MM.1S (cell line): ENCODE measurements at regions not wholly inside any gene's neighbourhood (a gene's known extent, or its start where the extent isn't known, plus 50 kb on each side); places are given as distances from the start of the nearest gene placed in this dataset.

Experiments used
- DNase-seq: peaks from one replicate; pipeline ENCODE4 v3.0.0-alpha.2; 2015
- H2AFZ ChIP-seq: fragments of 300-600 bp; sonication (generic); 2 replicates; pipeline ENCODE4 v1.6.0; 2016; ENCODE audit warnings: antibody characterized with exemption, low read length
- H3F3A ChIP-seq: fragments of 300-600 bp; sonication (generic); 2 replicates; pipeline ENCODE4 v1.6.1; 2016; ENCODE audit warnings: mild to moderate bottlenecking, antibody characterized with exemption, low read length, moderate library complexity, mixed read lengths; ENCODE audit not compliant: insufficient read depth
- H3K27ac ChIP-seq: fragments of 300-600 bp; sonication (generic); 2 replicates; pipeline ENCODE4 v1.5.1; 2016; ENCODE audit warnings: mild to moderate bottlenecking, low read length
- H3K27me3 ChIP-seq: fragments of 300-600 bp; sonication (generic); replicated peaks from 2 replicates; pipeline ENCODE4 v1.6.0; 2016; ENCODE audit warnings: low read length; ENCODE audit not compliant: insufficient read depth
- H3K36me3 ChIP-seq: fragments of 300-600 bp; sonication (generic); replicated peaks from 2 replicates; pipeline ENCODE4 v1.6.1; 2016; ENCODE audit warnings: mild to moderate bottlenecking, low read length, mixed read lengths; ENCODE audit not compliant: insufficient read depth
- H3K4me1 ChIP-seq: fragments of 300-600 bp; sonication (generic); 2 replicates; pipeline ENCODE4 v1.6.1; 2016; ENCODE audit warnings: low read length, mixed read lengths
- H3K4me2 ChIP-seq: fragments of 300-600 bp; sonication (generic); 2 replicates; pipeline ENCODE4 v1.6.0; 2016; ENCODE audit warnings: low read depth, low read length
- H3K4me3 ChIP-seq: fragments of 300-600 bp; sonication (generic); 2 replicates; pipeline ENCODE4 v1.5.1; 2016; ENCODE audit warnings: low read length, mixed read lengths
- H3K79me2 ChIP-seq: fragments of 300-600 bp; sonication (generic); 2 replicates; pipeline ENCODE4 v1.6.1; 2016; ENCODE audit warnings: mixed run types, low read length, mixed read lengths
- H3K9ac ChIP-seq: fragments of 300-600 bp; sonication (generic); 2 replicates; pipeline ENCODE4 v1.6.1; 2016; ENCODE audit warnings: low read length, mixed read lengths
- H3K9me2 ChIP-seq: fragments of 300-600 bp; sonication (generic); replicated peaks from 2 replicates; pipeline ENCODE4 v1.6.1; 2016; ENCODE audit warnings: mild to moderate bottlenecking, low read length, mixed read lengths; ENCODE audit not compliant: insufficient read depth
- H3K9me3 ChIP-seq: fragments of 300-600 bp; sonication (generic); replicated peaks from 2 replicates; pipeline ENCODE4 v1.6.1; 2016; ENCODE audit warnings: mild to moderate bottlenecking, low read length, mixed read lengths; ENCODE audit not compliant: insufficient read depth
- H4K20me1 ChIP-seq: fragments of 300-600 bp; sonication (generic); 2 replicates; pipeline ENCODE4 v1.6.1; 2016; ENCODE audit warnings: mild to moderate bottlenecking, low read length, moderate library complexity, mixed read lengths; ENCODE audit not compliant: insufficient read depth
- EZH2 ChIP-seq: fragments of 300-600 bp; sonication (generic); optimal IDR thresholded peaks from 2 replicates; pipeline ENCODE3; 2017; ENCODE audit warnings: low read depth, mild to moderate bottlenecking, antibody characterized with exemption, low read length, mixed read lengths
- EZH2phosphoT487 ChIP-seq: fragments of 300-600 bp; sonication (generic); IDR thresholded peaks from 2 replicates; pipeline ENCODE4 v1.6.1; 2018; ENCODE audit warnings: antibody characterized with exemption, low read length
- TF ChIP-seq, protein P1 (sequence below): fragments of 300-600 bp; sonication (generic); IDR thresholded peaks from 2 replicates; pipeline ENCODE4 v1.5.1; 2016; ENCODE audit warnings: antibody characterized with exemption, low read length, mixed read lengths

DNA sequence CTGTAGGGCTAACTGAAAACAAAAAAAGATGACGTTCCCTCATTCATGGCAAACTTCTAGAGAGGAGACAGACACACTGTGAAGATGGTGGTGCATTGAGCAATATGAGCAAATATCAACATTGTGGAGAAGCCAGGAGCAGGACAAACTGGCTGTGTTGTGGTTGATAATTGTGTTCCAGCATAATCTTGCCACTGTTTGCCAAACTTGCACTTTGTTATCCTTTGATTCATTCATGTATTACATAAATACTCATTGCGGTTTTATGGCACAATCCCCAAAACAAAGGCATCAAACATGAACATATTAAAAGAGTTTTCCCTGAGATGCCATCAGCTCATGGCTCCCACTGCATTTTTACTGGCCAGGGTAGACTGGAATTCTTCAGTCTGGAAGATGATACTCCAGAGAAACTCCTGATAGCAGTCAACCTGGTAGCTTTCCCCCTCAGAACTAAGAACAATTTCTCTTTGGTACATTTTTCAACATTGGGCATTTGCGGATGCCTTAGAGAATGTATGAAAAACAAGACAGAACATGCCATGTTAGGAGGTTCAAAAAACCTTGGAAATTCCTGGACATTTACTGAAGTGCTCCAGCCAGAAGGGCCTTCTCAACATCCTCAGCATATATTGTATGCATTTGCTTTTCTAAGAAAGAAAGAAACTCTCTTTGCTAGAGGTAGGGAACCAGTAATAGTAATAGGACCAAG, 487.4 kb upstream of the CELF4 start:
- no peaks in the 10 kb centered on the region for H3K79me2 ChIP-seq
- TF ChIP-seq, protein P1, sequence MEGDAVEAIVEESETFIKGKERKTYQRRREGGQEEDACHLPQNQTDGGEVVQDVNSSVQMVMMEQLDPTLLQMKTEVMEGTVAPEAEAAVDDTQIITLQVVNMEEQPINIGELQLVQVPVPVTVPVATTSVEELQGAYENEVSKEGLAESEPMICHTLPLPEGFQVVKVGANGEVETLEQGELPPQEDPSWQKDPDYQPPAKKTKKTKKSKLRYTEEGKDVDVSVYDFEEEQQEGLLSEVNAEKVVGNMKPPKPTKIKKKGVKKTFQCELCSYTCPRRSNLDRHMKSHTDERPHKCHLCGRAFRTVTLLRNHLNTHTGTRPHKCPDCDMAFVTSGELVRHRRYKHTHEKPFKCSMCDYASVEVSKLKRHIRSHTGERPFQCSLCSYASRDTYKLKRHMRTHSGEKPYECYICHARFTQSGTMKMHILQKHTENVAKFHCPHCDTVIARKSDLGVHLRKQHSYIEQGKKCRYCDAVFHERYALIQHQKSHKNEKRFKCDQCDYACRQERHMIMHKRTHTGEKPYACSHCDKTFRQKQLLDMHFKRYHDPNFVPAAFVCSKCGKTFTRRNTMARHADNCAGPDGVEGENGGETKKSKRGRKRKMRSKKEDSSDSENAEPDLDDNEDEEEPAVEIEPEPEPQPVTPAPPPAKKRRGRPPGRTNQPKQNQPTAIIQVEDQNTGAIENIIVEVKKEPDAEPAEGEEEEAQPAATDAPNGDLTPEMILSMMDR = no peak
- TF ChIP-seq EZH2phosphoT487 (no peak), EZH2 (no peak)
- no peaks in the 10 kb centered on the region for H3K9me2 ChIP-seq

DNA sequence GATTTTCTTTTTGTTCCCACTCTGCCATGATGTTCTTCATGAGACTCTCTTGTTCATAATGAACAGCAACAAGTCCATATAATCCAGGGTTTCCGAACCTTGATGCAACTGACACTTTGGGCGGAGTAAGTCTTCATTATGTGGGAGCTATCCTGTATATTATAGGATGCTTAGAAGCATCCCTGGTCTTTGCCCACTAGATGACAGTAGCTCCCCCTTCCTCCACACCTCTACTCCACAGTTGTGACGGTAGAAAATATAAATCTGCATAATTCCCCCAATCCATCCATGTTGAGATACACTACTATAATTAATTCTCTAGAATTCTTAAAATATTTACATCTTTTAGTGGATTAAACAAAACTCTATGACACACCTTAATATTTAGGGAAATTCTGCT, 482.2 kb upstream of the CELF4 start:
- H3K4me1 ChIP-seq = no peaks in the 10 kb centered on the region
- no peak overlapping the region for H3K4me3 ChIP-seq
- no peaks in the 10 kb centered on the region for H3F3A ChIP-seq
- no peak overlapping the region for H2AFZ ChIP-seq
- DNase-seq = no peak
- H3K27ac ChIP-seq = no peak overlapping the region
- H4K20me1 ChIP-seq = no peaks in the 10 kb centered on the region
- no peaks in the 10 kb centered on the region for H3K27me3 ChIP-seq
- no peaks in the 10 kb centered on the region for H3K9me3 ChIP-seq
- H3K79me2 ChIP-seq = no peaks in the 10 kb centered on the region
- no peaks in the 10 kb centered on the region for H3K9me2 ChIP-seq
- no peaks in the 10 kb centered on the region for H3K36me3 ChIP-seq
- TF ChIP-seq EZH2phosphoT487 (no peak), EZH2 (no peak)
- TF ChIP-seq, protein P1 = no peak
- H3K9ac ChIP-seq = no peak overlapping the region
- H3K4me2 ChIP-seq = no peak overlapping the region

More for the DNA sequence above, 487.4 kb upstream of the CELF4 start:
- Histone ChIP-seq H3K4me1 (no peaks in the 10 kb centered on the region), H3F3A (no peaks in the 10 kb centered on the region), H3K27me3 (no peaks in the 10 kb centered on the region), H4K20me1 (no peaks in the 10 kb centered on the region), H3K9ac (no peak overlapping the region), H3K4me2 (no peak overlapping the region), H2AFZ (no peak overlapping the region), H3K36me3 (no peaks in the 10 kb centered on the region), H3K27ac (no peak overlapping the region), H3K9me3 (no peaks in the 10 kb centered on the region), H3K4me3 (no peak overlapping the region)
- no peak for DNase-seq

DNA sequence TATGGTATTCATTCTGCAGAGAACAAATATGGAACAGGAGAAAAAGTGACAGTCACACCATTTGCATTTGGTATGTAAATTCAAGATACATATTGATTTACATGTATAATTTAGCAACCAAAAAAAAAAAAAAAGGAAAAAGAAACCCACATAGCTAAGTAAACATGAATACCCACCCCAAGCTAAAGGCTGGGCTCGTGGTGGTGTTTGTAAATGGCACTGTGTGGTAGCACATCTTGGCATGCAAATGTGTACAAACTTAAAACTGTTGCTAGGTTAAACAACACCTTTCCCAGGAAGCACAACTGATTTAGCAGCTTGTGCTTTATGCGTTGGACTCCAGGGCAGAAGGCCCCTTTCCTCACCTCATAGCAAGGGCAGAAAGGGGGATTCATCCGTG, 481.1 kb upstream of the CELF4 start:
- Histone ChIP-seq H3K9ac (no peak overlapping the region), H4K20me1 (no peaks in the 10 kb centered on the region), H3K4me1 (no peaks in the 10 kb centered on the region), H3K9me2 (no peaks in the 10 kb centered on the region), H3F3A (no peaks in the 10 kb centered on the region), H3K4me2 (no peak overlapping the region), H2AFZ (no peak overlapping the region), H3K27me3 (no peaks in the 10 kb centered on the region), H3K4me3 (no peak overlapping the region), H3K79me2 (no peaks in the 10 kb centered on the region), H3K36me3 (no peaks in the 10 kb centered on the region), H3K9me3 (no peaks in the 10 kb centered on the region), H3K27ac (no peak overlapping the region)
- TF ChIP-seq EZH2phosphoT487 = no peak
- TF ChIP-seq, protein P1 = no peak
- no peak for TF ChIP-seq EZH2
- no peak for DNase-seq
